ENCODE measurements at regions not wholly inside any gene's neighbourhood (a gene's known extent, or its start where the extent isn't known, plus 50 kb on each side); places are given as distances from the start of the nearest gene placed in this dataset.

DNA sequence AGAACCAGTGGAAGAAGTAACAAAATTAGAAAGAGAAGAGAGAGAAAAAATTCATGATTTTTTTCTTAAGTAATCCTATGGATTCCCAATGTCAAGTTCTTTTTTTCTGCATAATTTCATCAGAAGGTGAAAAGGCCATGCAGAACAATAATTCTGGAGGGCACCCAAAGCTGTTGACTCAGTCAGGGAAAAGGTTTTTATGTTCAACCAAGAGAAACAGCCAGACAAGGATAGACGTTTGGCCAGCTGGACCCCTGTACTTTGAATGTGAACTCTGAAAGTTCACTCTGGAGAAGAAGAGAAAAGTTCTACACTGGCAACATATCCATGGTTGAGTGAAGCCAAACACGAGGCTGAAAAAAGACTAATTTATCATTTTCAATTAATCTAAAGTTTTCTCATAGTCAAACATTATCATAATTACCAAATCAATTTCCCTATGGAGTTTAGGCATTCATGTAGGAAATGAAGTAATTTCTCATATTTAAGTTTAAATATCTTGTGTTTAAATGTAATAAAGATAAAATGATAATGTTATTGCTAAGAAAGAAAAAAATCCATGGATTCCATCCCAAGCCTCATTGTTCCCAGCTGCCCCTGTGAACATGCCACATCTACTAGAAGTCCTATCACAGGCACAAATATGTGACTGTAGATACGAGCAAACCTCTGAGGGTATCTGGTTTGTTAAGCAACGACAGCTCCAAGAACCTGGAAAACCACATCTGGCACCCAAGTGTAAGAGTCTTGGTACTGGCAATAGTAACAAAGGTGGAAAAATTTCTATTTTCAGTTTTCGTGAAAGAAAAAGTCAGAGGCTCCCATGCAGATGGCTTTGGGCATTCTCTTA, 742.7 kb upstream of the ACVR2A start:
- no peaks in the 10 kb centered on the region for H3K4me1 ChIP-seq (ENCODE audit: control insufficient read depth, insufficient read depth, low read depth, low read length)
- no peak overlapping the region for H3K23ac ChIP-seq (ENCODE audit: low read length in 2 of 2)
- H2BK12ac ChIP-seq (ENCODE audit: low read length in 2 of 2): no peak overlapping the region
- peaks cover 0 to 4% of the 10 kb centered on the region in 2 experiments for H3K27me3 ChIP-seq (ENCODE audit: control insufficient read depth in 1 of 2, insufficient read depth in 1 of 2, low read length in 2 of 2)
- no peak overlapping the region for H3K9ac ChIP-seq (ENCODE audit: low read length)
- H2BK15ac ChIP-seq (ENCODE audit: low read depth, poor library complexity, severe bottlenecking): no peak overlapping the region
- no peak overlapping the region for H2AFZ ChIP-seq (ENCODE audit: low read depth, low read length)
- DNase-seq: no peak
- H3K9me3 ChIP-seq (ENCODE audit: control insufficient read depth, low read length): no peaks in the 10 kb centered on the region
- no peaks in the 10 kb centered on the region for H3K79me1 ChIP-seq (replicated peaks; ENCODE audit: low read length, poor library complexity, severe bottlenecking)
- no peak overlapping the region for H3K4me2 ChIP-seq (ENCODE audit: low read length, poor library complexity, severe bottlenecking)
- no peak overlapping the region for H3K4ac ChIP-seq (ENCODE audit: low read depth in 1 of 2, low read length in 2 of 2)
- no peak overlapping the region for H4K91ac ChIP-seq (ENCODE audit: low read length)
- no peak overlapping the region for H2BK120ac ChIP-seq (ENCODE audit: low read depth, low read length)
- H3K14ac ChIP-seq (ENCODE audit: low read length in 2 of 2): no peak overlapping the region
- no peak overlapping the region for H2BK5ac ChIP-seq (ENCODE audit: low read depth, low read length, poor library complexity, severe bottlenecking)
- no peak overlapping the region for H2AK5ac ChIP-seq (ENCODE audit: low read length, severe bottlenecking)
- H3K4me3 ChIP-seq (ENCODE audit: insufficient read depth in 1 of 2, low read depth in 1 of 2, low read length in 2 of 2): no peak overlapping the region
- no peak overlapping the region for H4K8ac ChIP-seq (ENCODE audit: low read length)
- H3K36me3 ChIP-seq (ENCODE audit: control insufficient read depth in 1 of 2, insufficient read depth in 2 of 2, low read depth in 1 of 2, low read length in 2 of 2): no peaks in the 10 kb centered on the region
- 84% methylated on average over 4 of the region's 5 CpGs for WGBS
- no peak overlapping the region for H3K27ac ChIP-seq (ENCODE audit: low read length, poor library complexity, severe bottlenecking)
- H3K18ac ChIP-seq (ENCODE audit: low read depth in 1 of 2, low read length in 2 of 2): no peak overlapping the region

DNA sequence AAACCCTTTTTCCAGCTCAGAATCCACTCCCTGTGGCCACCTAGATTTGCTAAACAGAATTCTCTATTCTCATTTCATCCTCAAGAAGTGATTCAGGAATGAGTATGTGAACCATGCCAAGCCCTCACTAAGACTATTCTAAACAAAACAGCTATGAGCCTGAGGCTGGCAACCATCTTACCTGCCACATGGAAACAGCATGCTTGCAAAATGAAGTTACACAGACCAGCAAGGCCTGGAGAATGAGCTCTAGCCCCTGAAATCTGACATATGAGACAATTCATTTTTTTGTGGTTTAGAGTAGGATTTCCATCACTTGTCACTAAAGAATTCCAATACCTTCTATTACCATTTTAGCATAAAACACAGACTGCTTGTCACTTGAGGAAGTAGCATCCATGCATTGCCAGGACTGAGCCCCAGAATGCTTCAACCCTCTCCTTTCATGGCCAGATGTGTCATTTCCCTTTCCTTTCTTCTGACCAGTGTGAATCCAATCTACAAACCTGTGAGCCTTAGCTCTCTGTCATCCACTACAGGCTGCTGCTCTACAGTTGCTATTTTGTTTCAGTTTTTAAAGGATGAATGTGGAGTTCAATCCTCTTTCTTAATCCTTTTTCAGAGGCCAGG, 744.3 kb upstream of the ACVR2A start:
- Histone ChIP-seq H3K4ac (ENCODE audit: low read depth in 1 of 2, low read length in 2 of 2) (no peak overlapping the region), H3K4me1 (ENCODE audit: control insufficient read depth, insufficient read depth, low read depth, low read length) (no peaks in the 10 kb centered on the region), H2BK120ac (ENCODE audit: low read depth, low read length) (no peak overlapping the region), H3K27me3 (ENCODE audit: control insufficient read depth in 1 of 2, insufficient read depth in 1 of 2, low read length in 2 of 2) (peaks cover 0 to 4% of the 10 kb centered on the region in 2 experiments), H3K4me2 (ENCODE audit: low read length, poor library complexity, severe bottlenecking) (no peak overlapping the region), H2AK5ac (ENCODE audit: low read length, severe bottlenecking) (no peak overlapping the region), H3K9ac (ENCODE audit: low read length) (no peak overlapping the region), H3K79me1 (replicated peaks; ENCODE audit: low read length, poor library complexity, severe bottlenecking) (no peaks in the 10 kb centered on the region), H4K8ac (ENCODE audit: low read length) (no peak overlapping the region), H3K23ac (ENCODE audit: low read length in 2 of 2) (no peak overlapping the region), H4K91ac (ENCODE audit: low read length) (no peak overlapping the region), H3K9me3 (ENCODE audit: control insufficient read depth, low read length) (no peaks in the 10 kb centered on the region), H2BK5ac (ENCODE audit: low read depth, low read length, poor library complexity, severe bottlenecking) (no peak overlapping the region), H3K4me3 (ENCODE audit: insufficient read depth in 1 of 2, low read depth in 1 of 2, low read length in 2 of 2) (no peak overlapping the region), H3K14ac (ENCODE audit: low read length in 2 of 2) (no peak overlapping the region), H3K36me3 (ENCODE audit: control insufficient read depth in 1 of 2, insufficient read depth in 2 of 2, low read depth in 1 of 2, low read length in 2 of 2) (no peaks in the 10 kb centered on the region), H2BK15ac (ENCODE audit: low read depth, poor library complexity, severe bottlenecking) (no peak overlapping the region), H3K18ac (ENCODE audit: low read depth in 1 of 2, low read length in 2 of 2) (no peak overlapping the region), H3K27ac (ENCODE audit: low read length, poor library complexity, severe bottlenecking) (no peak overlapping the region), H2BK12ac (ENCODE audit: low read length in 2 of 2) (no peak overlapping the region), H2AFZ (ENCODE audit: low read depth, low read length) (no peak overlapping the region)
- DNase-seq: no peak

DNA sequence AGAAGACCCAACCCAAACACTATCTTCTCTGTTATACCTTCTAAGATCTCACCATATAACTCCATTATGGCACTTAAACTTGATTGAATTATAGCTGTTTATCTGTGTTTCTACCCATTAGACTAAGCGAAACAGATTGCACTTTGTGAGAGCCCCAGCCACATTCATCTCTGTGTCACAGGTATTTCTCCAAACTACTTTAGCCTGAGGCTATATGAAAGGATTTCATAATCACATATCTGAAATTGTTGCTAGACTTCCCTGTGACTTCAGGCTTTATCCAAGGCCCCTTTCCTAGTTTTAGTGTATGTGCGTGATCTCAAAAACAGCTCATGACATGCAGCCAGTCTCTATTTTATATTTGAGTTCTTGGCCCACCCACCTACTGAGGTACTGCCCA, 745.0 kb upstream of the ACVR2A start:
- no peak overlapping the region for H3K18ac ChIP-seq (ENCODE audit: low read depth in 1 of 2, low read length in 2 of 2)
- H3K9me3 ChIP-seq (ENCODE audit: control insufficient read depth, low read length): no peaks in the 10 kb centered on the region
- H2BK15ac ChIP-seq (ENCODE audit: low read depth, poor library complexity, severe bottlenecking): no peak overlapping the region
- H3K36me3 ChIP-seq (ENCODE audit: control insufficient read depth in 1 of 2, insufficient read depth in 2 of 2, low read depth in 1 of 2, low read length in 2 of 2): no peaks in the 10 kb centered on the region
- no peak overlapping the region for H4K91ac ChIP-seq (ENCODE audit: low read length)
- no peak overlapping the region for H4K8ac ChIP-seq (ENCODE audit: low read length)
- 95% methylated on average over 2 of the region's 2 CpGs for WGBS
- no peak overlapping the region for H2AK5ac ChIP-seq (ENCODE audit: low read length, severe bottlenecking)
- no peak overlapping the region for H2AFZ ChIP-seq (ENCODE audit: low read depth, low read length)
- H3K14ac ChIP-seq (ENCODE audit: low read length in 2 of 2): no peak overlapping the region
- H3K4me2 ChIP-seq (ENCODE audit: low read length, poor library complexity, severe bottlenecking): no peak overlapping the region
- no peak overlapping the region for H3K27ac ChIP-seq (ENCODE audit: low read length, poor library complexity, severe bottlenecking)
- DNase-seq: no peak
- no peaks in the 10 kb centered on the region for H3K79me1 ChIP-seq (replicated peaks; ENCODE audit: low read length, poor library complexity, severe bottlenecking)
- no peak overlapping the region for H3K4me3 ChIP-seq (ENCODE audit: insufficient read depth in 1 of 2, low read depth in 1 of 2, low read length in 2 of 2)
- peaks cover 3 to 4% of the 10 kb centered on the region in 2 experiments for H3K27me3 ChIP-seq (ENCODE audit: control insufficient read depth in 1 of 2, insufficient read depth in 1 of 2, low read length in 2 of 2)
- no peak overlapping the region for H3K23ac ChIP-seq (ENCODE audit: low read length in 2 of 2)
- H2BK5ac ChIP-seq (ENCODE audit: low read depth, low read length, poor library complexity, severe bottlenecking): no peak overlapping the region
- H2BK120ac ChIP-seq (ENCODE audit: low read depth, low read length): no peak overlapping the region
- H3K9ac ChIP-seq (ENCODE audit: low read length): no peak overlapping the region
- H3K4me1 ChIP-seq (ENCODE audit: control insufficient read depth, insufficient read depth, low read depth, low read length): no peaks in the 10 kb centered on the region
- no peak overlapping the region for H2BK12ac ChIP-seq (ENCODE audit: low read length in 2 of 2)
- no peak overlapping the region for H3K4ac ChIP-seq (ENCODE audit: low read depth in 1 of 2, low read length in 2 of 2)

DNA sequence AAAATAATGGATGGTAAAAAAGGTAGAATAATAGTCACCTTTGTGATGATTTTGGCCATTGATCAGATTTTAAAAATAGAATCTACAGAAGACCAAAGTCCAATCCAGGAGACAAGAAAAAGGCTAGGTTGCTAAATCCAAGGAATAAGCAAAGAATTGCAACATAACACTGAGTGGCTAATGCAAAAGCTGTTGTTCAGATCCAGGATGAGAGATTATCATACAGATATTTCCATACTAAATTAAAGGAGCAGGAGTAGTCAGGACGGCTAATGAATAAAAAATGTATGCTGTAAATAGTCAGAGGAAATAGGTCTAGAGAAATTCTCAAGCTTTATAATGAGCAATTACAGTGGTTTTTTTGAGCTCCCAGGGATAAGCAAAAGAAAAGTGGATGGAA, 745.9 kb upstream of the ACVR2A start:
- H3K4me3 ChIP-seq (ENCODE audit: insufficient read depth in 1 of 2, low read depth in 1 of 2, low read length in 2 of 2): no peak overlapping the region

More for the DNA sequence above, 745.9 kb upstream of the ACVR2A start:
- Histone ChIP-seq H2AK5ac (ENCODE audit: low read length, severe bottlenecking) (no peak overlapping the region), H2BK5ac (ENCODE audit: low read depth, low read length, poor library complexity, severe bottlenecking) (no peak overlapping the region), H3K14ac (ENCODE audit: low read length in 2 of 2) (no peak overlapping the region), H3K23ac (ENCODE audit: low read length in 2 of 2) (no peak overlapping the region), H3K27me3 (ENCODE audit: control insufficient read depth in 1 of 2, insufficient read depth in 1 of 2, low read length in 2 of 2) (peaks cover 0 to 4% of the 10 kb centered on the region in 2 experiments), H3K36me3 (ENCODE audit: control insufficient read depth in 1 of 2, insufficient read depth in 2 of 2, low read depth in 1 of 2, low read length in 2 of 2) (no peaks in the 10 kb centered on the region), H2BK120ac (ENCODE audit: low read depth, low read length) (no peak overlapping the region), H3K79me1 (replicated peaks; ENCODE audit: low read length, poor library complexity, severe bottlenecking) (no peaks in the 10 kb centered on the region), H3K9ac (ENCODE audit: low read length) (no peak overlapping the region), H3K9me3 (ENCODE audit: control insufficient read depth, low read length) (no peaks in the 10 kb centered on the region), H3K4me2 (ENCODE audit: low read length, poor library complexity, severe bottlenecking) (no peak overlapping the region), H2AFZ (ENCODE audit: low read depth, low read length) (no peak overlapping the region), H3K27ac (ENCODE audit: low read length, poor library complexity, severe bottlenecking) (no peak overlapping the region), H2BK12ac (ENCODE audit: low read length in 2 of 2) (no peak overlapping the region), H2BK15ac (ENCODE audit: low read depth, poor library complexity, severe bottlenecking) (no peak overlapping the region), H3K4ac (ENCODE audit: low read depth in 1 of 2, low read length in 2 of 2) (no peak overlapping the region), H4K91ac (ENCODE audit: low read length) (no peak overlapping the region), H3K4me1 (ENCODE audit: control insufficient read depth, insufficient read depth, low read depth, low read length) (no peaks in the 10 kb centered on the region), H3K18ac (ENCODE audit: low read depth in 1 of 2, low read length in 2 of 2) (no peak overlapping the region), H4K8ac (ENCODE audit: low read length) (no peak overlapping the region)
- DNase-seq: no peak
- WGBS: 100% methylated on average over 1 of the region's 1 CpG
